PC-3 (cell line): ENCODE measurements at regions not wholly inside any gene's neighbourhood (a gene's known extent, or its start where the extent isn't known, plus 50 kb on each side); places are given as distances from the start of the nearest gene placed in this dataset.

Experiments
- ATAC-seq: fragments of 200-7000 bp; cut with Tn5 transposase; 2 replicates; pipeline ENCODE4 v1.9.1; 2020; ENCODE audit warnings: mild to moderate bottlenecking, moderate library complexity
- BruUV-seq: library from RNA; stranded (reverse); fragments of 400-500 nt; replicated peaks from 2 replicates; lab custom pipeline; 2021; lab: Mats Ljungman, UMichigan
- CTCF ChIA-PET: fragments of 300-600 bp; sonication (Branson Sonifier 250); formaldehyde crosslinking; loops from one replicate; lab custom pipeline; 2022; ENCODE audit warnings: antibody characterized with exemption; lab: Charles Lee
- POLR2A ChIA-PET: fragments of 300-600 bp; sonication (Branson Sonifier 250); formaldehyde crosslinking; loops from one replicate; lab custom pipeline; 2022; ENCODE audit warnings: antibody characterized with exemption; ENCODE audit not compliant: unreplicated experiment; lab: Charles Lee
- DNase-seq: peaks from one replicate; pipeline ENCODE4 v3.0.0-alpha.2; 2015
- H2AFZ ChIP-seq: fragments of 300-600 bp; sonication (generic); 2 replicates; pipeline ENCODE4 v1.6.0; 2016; ENCODE audit warnings: antibody characterized with exemption, low read length
- H3F3A ChIP-seq: fragments of 300-600 bp; sonication (generic); one replicate; pipeline ENCODE4 v1.6.0; 2017; ENCODE audit warnings: antibody characterized with exemption, low read length, control low read depth, mild to moderate bottlenecking; ENCODE audit not compliant: unreplicated experiment
- H3K27ac ChIP-seq: fragments of 300-600 bp; sonication (generic); 2 replicates; pipeline ENCODE4 v1.5.1; 2016; ENCODE audit warnings: mild to moderate bottlenecking, low read length
- H3K27me3 ChIP-seq: fragments of 300-600 bp; sonication (generic); 2 replicates; pipeline ENCODE4 v1.6.1; 2016; ENCODE audit warnings: low read length, mixed read lengths
- H3K36me3 ChIP-seq: fragments of 300-600 bp; sonication (generic); 2 replicates; pipeline ENCODE4 v1.6.1; 2016; ENCODE audit warnings: low read depth, mixed run types, low read length, mixed read lengths
- H3K4me1 ChIP-seq: fragments of 300-600 bp; sonication (generic); 2 replicates; pipeline ENCODE4 v1.5.1; 2016; ENCODE audit warnings: low read length; ENCODE audit not compliant: insufficient read depth
- H3K4me2 ChIP-seq: fragments of 300-600 bp; sonication (generic); 2 replicates; pipeline ENCODE4 v1.6.0; 2016; ENCODE audit warnings: low read length
- H3K4me3 ChIP-seq: fragments of 300-600 bp; sonication (generic); 2 replicates; pipeline ENCODE4 v1.5.1; 2016; ENCODE audit warnings: mild to moderate bottlenecking, low read length, mixed read lengths
- H3K79me2 ChIP-seq: fragments of 300-600 bp; sonication (generic); 2 replicates; pipeline ENCODE4 v1.6.1; 2017; ENCODE audit warnings: low read length, mixed read lengths
- H3K9ac ChIP-seq: fragments of 300-600 bp; sonication (generic); 2 replicates; pipeline ENCODE4 v1.6.0; 2016; ENCODE audit warnings: mild to moderate bottlenecking, low read length
- H3K9me2 ChIP-seq: fragments of 300-600 bp; sonication (generic); replicated peaks from 2 replicates; pipeline ENCODE4 v1.6.1; 2016; ENCODE audit warnings: mixed run types, low read length, mixed read lengths
- H3K9me3 ChIP-seq: fragments of 300-600 bp; sonication (generic); 2 replicates; pipeline ENCODE4 v1.6.1; 2016; ENCODE audit warnings: low read length, mixed read lengths
- H4K20me1 ChIP-seq: fragments of 300-600 bp; sonication (generic); 2 replicates; pipeline ENCODE4 v1.6.1; 2016; ENCODE audit warnings: low read length, mixed read lengths
- CTCF ChIP-seq: fragments of 300-600 bp; sonication (generic); conservative IDR thresholded peaks from 2 replicates; pipeline ENCODE4 v1.5.1; 2017; ENCODE audit warnings: antibody characterized with exemption, low read depth, mild to moderate bottlenecking, low read length
- EZH2 ChIP-seq: fragments of 300-600 bp; sonication (generic); IDR thresholded peaks from one replicate; pipeline ENCODE4 v1.6.1; 2017; ENCODE audit warnings: antibody characterized with exemption, mild to moderate bottlenecking, low read length; ENCODE audit not compliant: unreplicated experiment
- EZH2phosphoT487 ChIP-seq: fragments of 300-600 bp; sonication (generic); IDR thresholded peaks from 2 replicates; pipeline ENCODE4 v1.6.1; 2018; ENCODE audit warnings: mild to moderate bottlenecking, antibody characterized with exemption, low read length, borderline replicate concordance
- intact Hi-C: fragments of 100-400 bp; cut with micrococcal nuclease; formaldehyde crosslinking; loops from 2 replicates; pipeline ENCODE4 v1.9.0; 2023

GRCh38 chr1:102071451-102071850 lies 74.7 kb upstream of the OLFM3 start:
- H3K27ac ChIP-seq, result no peak overlapping the region
- no peak overlapping the region for H2AFZ ChIP-seq
- no peak overlapping the region for H3K9ac ChIP-seq
- BruUV-seq, result no TSS peak
- H4K20me1 ChIP-seq, result no peaks in the 10 kb centered on the region
- H3K4me1 ChIP-seq, result no peaks in the 10 kb centered on the region
- ATAC-seq (no peak), DNase-seq (no peak)
- H3K4me2 ChIP-seq, result no peak overlapping the region
- H3K9me3 ChIP-seq, result no peaks in the 10 kb centered on the region
- H3K79me2 ChIP-seq, result no peaks in the 10 kb centered on the region
- no peaks in the 10 kb centered on the region for H3K36me3 ChIP-seq
- ChIA-PET CTCF (no interaction called here), POLR2A (no interaction called here)
- H3K27me3 ChIP-seq, result no peaks in the 10 kb centered on the region
- H3F3A ChIP-seq, result no peaks in the 10 kb centered on the region
- no peak overlapping the region for H3K4me3 ChIP-seq
- no peak for TF ChIP-seq EZH2phosphoT487
- intact Hi-C loops, result no loop called here
- no peaks in the 10 kb centered on the region for H3K9me2 ChIP-seq

- H3K4me3 ChIP-seq, result no peak overlapping the region
- no TSS peak for BruUV-seq
- ChIA-PET POLR2A (no interaction called here), CTCF (no interaction called here)
- TF ChIP-seq EZH2phosphoT487 (no peak), CTCF (no peak), EZH2 (no peak)
- H4K20me1 ChIP-seq, result no peaks in the 10 kb centered on the region
- no peaks in the 10 kb centered on the region for H3K9me2 ChIP-seq
- no peaks in the 10 kb centered on the region for H3K4me1 ChIP-seq
- no peaks in the 10 kb centered on the region for H3K79me2 ChIP-seq
- no peaks in the 10 kb centered on the region for H3K27me3 ChIP-seq
- H3K27ac ChIP-seq, result no peak overlapping the region
- H2AFZ ChIP-seq, result no peak overlapping the region
- ATAC-seq, result no peak
- H3K9me3 ChIP-seq, result 0 out of 2 replicates have a peak, but pooled peaks cover 5% of the 10 kb centered on the region
- no peak overlapping the region for H3K9ac ChIP-seq
- H3F3A ChIP-seq, result no peaks in the 10 kb centered on the region
- DNase-seq, result no peak
- no peak overlapping the region for H3K4me2 ChIP-seq
- intact Hi-C loops, result no loop called here
- no peaks in the 10 kb centered on the region for H3K36me3 ChIP-seq
Observed at GRCh38 chr1:102050556-102050955, 53.8 kb upstream of the OLFM3 start.

- H3F3A ChIP-seq, result no peaks in the 10 kb centered on the region
- DNase-seq, result no peak
- intact Hi-C loops, result no loop called here
- no peak overlapping the region for H3K4me2 ChIP-seq
- no peak overlapping the region for H3K4me3 ChIP-seq
- H3K27ac ChIP-seq, result no peak overlapping the region
- no peaks in the 10 kb centered on the region for H3K4me1 ChIP-seq
- no peak overlapping the region for H3K9ac ChIP-seq
- no peaks in the 10 kb centered on the region for H4K20me1 ChIP-seq
- H2AFZ ChIP-seq, result no peak overlapping the region
- no peak for ATAC-seq
- H3K79me2 ChIP-seq, result no peaks in the 10 kb centered on the region
- H3K9me2 ChIP-seq, result no peaks in the 10 kb centered on the region
- no peak for TF ChIP-seq EZH2phosphoT487
- no peaks in the 10 kb centered on the region for H3K36me3 ChIP-seq
- ChIA-PET POLR2A (no interaction called here), CTCF (no interaction called here)
- BruUV-seq, result no TSS peak
- H3K9me3 ChIP-seq, result no peaks in the 10 kb centered on the region
- no peaks in the 10 kb centered on the region for H3K27me3 ChIP-seq
Observed at GRCh38 chr1:102047724-102048123, 51.0 kb upstream of the OLFM3 start.
